Activated naive CD8-positive, alpha-beta T cell treated with anti-CD3 and anti-CD28 coated beads, Interleukin-2, amount 10 ng/mL, durations not matched to agents 7 days and 5 days (primary cell): ENCODE measurements at regions not wholly inside any gene's neighbourhood (a gene's known extent, or its start where the extent isn't known, plus 50 kb on each side); places are given as distances from the start of the nearest gene placed in this dataset.

ENCODE experiments used
- ATAC-seq: fragments of 150-1000 bp; cut with Tn5 transposase; one replicate; pipeline ENCODE4 v1.10.0; 2021; ENCODE audit warnings: low read depth, moderate library complexity
- POLR2A ChIA-PET: fragments of 350-600 bp; sonication (Branson Sonifier 250); formaldehyde crosslinking; loops from one replicate; lab custom pipeline; 2021; ENCODE audit warnings: antibody characterized with exemption; lab: Charles Lee
- DNase-seq: peaks from one replicate; pipeline ENCODE4 v3.0.0; 2021
- H3K27ac Mint-ChIP-seq: one replicate; pipeline ENCODE4 v1.8.0; 2022; ENCODE audit warnings: mild to moderate bottlenecking, mixed read lengths
- H3K27me3 Mint-ChIP-seq: one replicate; pipeline ENCODE4 v1.8.0; 2022; ENCODE audit warnings: mild to moderate bottlenecking, moderate library complexity, mixed read lengths
- H3K36me3 Mint-ChIP-seq: one replicate; pipeline ENCODE4 v1.8.0; 2021; ENCODE audit warnings: mild to moderate bottlenecking, mixed read lengths
- H3K4me1 Mint-ChIP-seq: one replicate; pipeline ENCODE4 v1.8.0; 2021; ENCODE audit warnings: mixed read lengths
- H3K4me3 Mint-ChIP-seq: one replicate; pipeline ENCODE4 v1.8.0; 2022; ENCODE audit warnings: mild to moderate bottlenecking, moderate library complexity, mixed read lengths
- H3K9me3 Mint-ChIP-seq: one replicate; pipeline ENCODE4 v1.8.0; 2021; ENCODE audit warnings: mixed read lengths

DNA sequence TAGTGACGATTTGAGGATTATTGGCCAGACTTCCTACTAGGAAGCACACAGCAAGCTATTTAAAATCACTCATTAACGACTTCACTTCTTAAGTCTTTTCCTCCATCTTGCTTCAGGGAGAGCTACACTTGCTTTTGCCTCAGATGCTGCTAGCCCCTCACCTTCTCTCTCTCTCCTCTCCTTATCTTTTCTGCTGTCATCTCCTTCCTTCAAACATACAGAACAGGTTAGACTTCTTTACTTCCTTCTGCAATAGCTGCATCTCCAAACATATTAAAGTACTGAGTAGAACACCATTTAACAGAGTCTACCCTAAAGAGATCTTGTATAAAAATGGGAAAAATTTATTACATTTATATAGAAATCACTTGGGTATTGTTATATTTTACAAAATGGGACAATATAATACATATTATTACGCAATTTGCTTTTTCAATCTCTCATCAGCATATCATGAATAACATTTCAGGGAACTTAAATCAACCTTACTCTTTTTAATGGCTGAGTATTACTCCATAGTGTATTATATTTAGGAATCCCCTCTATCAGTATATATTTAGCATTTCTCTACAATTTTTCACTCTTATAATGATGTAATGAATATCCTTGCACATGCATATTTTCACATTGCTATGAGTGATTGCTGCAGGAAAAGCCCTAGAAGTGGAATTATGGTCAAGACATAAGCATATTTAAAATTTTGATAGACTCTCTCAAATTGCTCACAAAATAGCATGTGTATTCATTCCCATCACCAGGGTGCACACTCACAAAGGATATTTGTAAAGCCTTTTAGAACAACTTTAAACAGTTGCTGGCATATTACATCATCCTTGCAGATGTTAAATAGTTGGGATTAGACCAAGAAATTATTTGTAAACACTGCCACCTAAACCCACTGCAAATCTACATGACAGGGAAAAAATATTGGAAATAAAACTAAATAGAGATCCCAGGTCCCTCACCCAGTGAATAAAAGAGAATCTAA lies 164.5 kb upstream of the NFIB start:
- H3K27me3 Mint-ChIP-seq = peaks cover 7% of the 10 kb centered on the region
- POLR2A ChIA-PET = no interaction called here
- H3K9me3 Mint-ChIP-seq = no peaks in the 10 kb centered on the region
- H3K36me3 Mint-ChIP-seq = no peaks in the 10 kb centered on the region
- no peak overlapping the region for H3K27ac Mint-ChIP-seq
- H3K4me1 Mint-ChIP-seq = no peaks in the 10 kb centered on the region
- ATAC-seq (no peak), DNase-seq (no peak)
- H3K4me3 Mint-ChIP-seq = no peak overlapping the region

DNA sequence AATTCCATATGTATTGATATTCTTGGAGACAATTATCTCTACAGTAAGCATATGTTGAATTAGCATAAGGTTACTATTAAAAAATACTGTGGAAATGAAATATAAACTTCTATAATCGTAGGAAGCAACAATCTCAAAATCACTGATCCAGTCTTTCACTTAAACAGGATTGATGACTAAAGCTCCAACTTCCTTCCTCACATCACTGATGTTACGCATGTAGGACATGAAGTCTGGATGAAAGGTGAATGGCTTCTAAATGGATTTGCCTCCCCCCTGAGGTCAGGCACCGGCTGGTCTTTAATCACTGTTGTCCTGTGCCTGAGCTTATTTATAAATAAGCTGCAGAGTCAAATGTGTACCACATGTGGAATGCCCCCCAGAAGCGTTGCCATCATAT lies 157.1 kb upstream of the NFIB start:
- POLR2A ChIA-PET = no interaction called here
- H3K27me3 Mint-ChIP-seq = peaks cover 8% of the 10 kb centered on the region

DNA sequence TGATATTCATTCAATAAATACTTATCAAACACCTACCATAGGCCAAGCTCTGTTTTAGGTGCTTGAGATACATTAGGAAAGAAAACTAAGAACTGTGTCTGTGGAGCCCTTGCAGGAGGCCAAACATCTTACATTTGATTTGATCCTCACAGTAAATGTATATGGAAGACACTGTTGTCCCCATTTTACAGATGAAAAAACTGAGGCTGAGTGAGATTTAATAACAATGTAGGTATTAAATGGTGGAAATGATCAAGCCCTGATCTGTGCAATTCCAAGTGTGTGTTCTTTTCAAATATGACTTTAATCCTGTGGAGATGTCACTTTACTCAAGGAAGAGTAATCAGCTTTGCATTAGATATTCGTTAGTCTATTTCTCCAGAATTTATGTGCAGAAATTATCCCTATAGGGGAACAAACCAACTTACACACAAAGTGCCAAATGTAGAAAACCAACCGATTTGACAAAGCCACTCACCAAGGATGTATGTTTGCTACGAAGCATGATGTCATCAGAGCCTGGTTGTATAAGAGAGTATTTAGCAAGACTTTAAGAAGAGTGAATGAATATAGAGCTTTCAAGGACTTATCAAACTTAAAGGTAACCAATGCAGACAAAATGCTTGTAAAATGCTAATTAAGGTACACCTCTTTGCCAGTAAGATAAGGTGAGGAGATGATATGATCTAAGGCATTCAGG lies 153.9 kb upstream of the NFIB start:
- H3K27ac Mint-ChIP-seq = no peak overlapping the region
- no peak for DNase-seq
- no peaks in the 10 kb centered on the region for H3K36me3 Mint-ChIP-seq
- ATAC-seq = no peak
- no peaks in the 10 kb centered on the region for H3K4me1 Mint-ChIP-seq
- H3K9me3 Mint-ChIP-seq = no peaks in the 10 kb centered on the region
- H3K27me3 Mint-ChIP-seq = peaks cover 4% of the 10 kb centered on the region
- no peak overlapping the region for H3K4me3 Mint-ChIP-seq
- POLR2A ChIA-PET = no interaction called here

More for the DNA sequence above, 157.1 kb upstream of the NFIB start:
- Mint-ChIP-seq H3K36me3 (no peaks in the 10 kb centered on the region), H3K4me1 (no peaks in the 10 kb centered on the region), H3K4me3 (no peak overlapping the region), H3K27ac (no peak overlapping the region), H3K9me3 (no peaks in the 10 kb centered on the region)
- no peak for ATAC-seq
- no peak for DNase-seq

DNA sequence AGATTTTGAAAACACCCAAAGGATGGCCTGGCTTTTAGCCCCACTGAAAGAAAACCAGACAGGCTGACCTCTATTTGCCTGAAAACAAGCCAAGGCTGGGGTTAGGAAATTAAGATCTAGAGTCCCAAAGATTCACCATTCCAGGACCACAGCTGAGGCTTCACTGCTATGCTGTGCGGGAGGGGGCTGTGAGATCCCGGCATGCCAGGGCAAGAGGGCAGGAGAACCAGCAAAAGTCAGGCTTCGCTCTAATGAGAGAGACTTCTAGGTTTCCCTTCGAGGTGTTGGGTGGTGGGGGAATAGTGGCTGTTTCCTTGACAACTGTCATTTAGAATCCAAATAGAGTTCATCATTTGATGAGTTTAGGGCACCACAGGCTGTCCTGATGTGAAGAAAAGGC lies 152.9 kb upstream of the NFIB start:
- Mint-ChIP-seq H3K27me3 (peaks cover 4% of the 10 kb centered on the region), H3K36me3 (no peaks in the 10 kb centered on the region), H3K4me1 (no peaks in the 10 kb centered on the region), H3K27ac (no peak overlapping the region), H3K9me3 (no peaks in the 10 kb centered on the region), H3K4me3 (no peak overlapping the region)
- DNase-seq = no peak
- no peak for ATAC-seq
- POLR2A ChIA-PET = no interaction called here

DNA sequence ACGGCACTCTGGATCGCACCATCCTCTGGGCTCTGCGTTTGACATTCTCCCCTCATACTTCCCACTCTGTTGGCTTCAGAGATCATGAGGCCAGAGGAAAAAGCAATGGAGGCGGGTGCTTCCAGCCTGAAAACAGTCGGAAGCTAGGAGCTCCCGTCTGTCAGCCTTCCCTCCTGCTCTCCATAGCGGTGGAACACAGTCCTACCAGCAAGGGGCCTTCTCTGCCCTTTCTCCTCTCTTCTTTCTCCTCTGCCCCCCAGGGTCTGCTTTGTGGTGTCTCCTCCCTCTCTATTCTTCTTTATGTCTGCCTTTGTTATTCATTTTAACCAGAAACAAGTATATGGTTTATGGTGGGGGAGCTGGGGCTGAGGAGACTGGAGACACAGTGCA lies 152.5 kb upstream of the NFIB start:
- H3K27ac Mint-ChIP-seq = no peak overlapping the region
- H3K4me1 Mint-ChIP-seq = no peaks in the 10 kb centered on the region
- H3K4me3 Mint-ChIP-seq = no peak overlapping the region
- ATAC-seq (no peak), DNase-seq (no peak)
- no peaks in the 10 kb centered on the region for H3K36me3 Mint-ChIP-seq
- H3K27me3 Mint-ChIP-seq = peaks cover 4% of the 10 kb centered on the region
- POLR2A ChIA-PET = no interaction called here
- no peaks in the 10 kb centered on the region for H3K9me3 Mint-ChIP-seq

DNA sequence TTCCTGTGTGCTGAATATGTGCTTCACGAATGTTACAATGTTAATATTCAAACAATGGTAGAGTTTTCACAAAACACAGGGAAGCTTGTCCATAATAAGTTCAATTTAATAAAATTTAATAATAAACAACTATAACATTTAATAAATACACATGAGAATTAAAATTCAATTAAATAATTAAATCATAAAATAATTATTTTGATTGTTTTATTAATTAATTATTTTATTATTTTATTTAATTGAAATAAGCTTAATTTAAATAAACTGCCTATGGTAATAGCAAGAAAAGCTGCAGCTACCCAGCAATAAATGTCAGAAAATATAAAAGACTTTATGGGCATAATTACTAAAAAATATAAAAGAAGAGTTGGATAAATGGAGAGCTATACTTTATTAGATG lies 149.0 kb upstream of the NFIB start:
- no peak for DNase-seq
- H3K27me3 Mint-ChIP-seq = no peaks in the 10 kb centered on the region
- H3K4me3 Mint-ChIP-seq = no peak overlapping the region
- no peak overlapping the region for H3K27ac Mint-ChIP-seq
- no peaks in the 10 kb centered on the region for H3K4me1 Mint-ChIP-seq
- H3K36me3 Mint-ChIP-seq = no peaks in the 10 kb centered on the region
- no peak for ATAC-seq
- H3K9me3 Mint-ChIP-seq = no peaks in the 10 kb centered on the region
- POLR2A ChIA-PET = no interaction called here

DNA sequence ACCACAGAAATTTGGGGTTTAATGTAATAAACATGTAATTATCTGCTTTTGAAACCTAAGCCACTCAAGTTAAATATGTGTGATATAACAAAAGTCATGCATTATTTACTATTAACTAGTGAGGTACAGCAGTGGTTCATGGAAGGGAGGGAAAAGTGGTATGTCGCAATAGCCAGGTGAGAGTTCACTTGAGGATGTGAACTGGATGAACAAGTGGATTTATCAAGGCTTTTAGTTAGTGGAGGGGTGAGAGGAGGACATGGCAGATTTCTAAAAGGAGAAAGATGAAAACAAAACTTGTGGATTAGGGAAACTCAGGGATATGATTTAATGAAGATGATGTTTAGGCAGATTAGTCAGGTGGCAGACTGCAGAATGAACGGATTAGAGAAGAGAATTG lies 141.3 kb upstream of the NFIB start:
- Mint-ChIP-seq H3K9me3 (no peaks in the 10 kb centered on the region), H3K4me3 (no peak overlapping the region), H3K4me1 (no peaks in the 10 kb centered on the region), H3K27ac (no peak overlapping the region), H3K27me3 (no peaks in the 10 kb centered on the region), H3K36me3 (no peaks in the 10 kb centered on the region)
- DNase-seq (no peak), ATAC-seq (no peak)
- POLR2A ChIA-PET = no interaction called here

DNA sequence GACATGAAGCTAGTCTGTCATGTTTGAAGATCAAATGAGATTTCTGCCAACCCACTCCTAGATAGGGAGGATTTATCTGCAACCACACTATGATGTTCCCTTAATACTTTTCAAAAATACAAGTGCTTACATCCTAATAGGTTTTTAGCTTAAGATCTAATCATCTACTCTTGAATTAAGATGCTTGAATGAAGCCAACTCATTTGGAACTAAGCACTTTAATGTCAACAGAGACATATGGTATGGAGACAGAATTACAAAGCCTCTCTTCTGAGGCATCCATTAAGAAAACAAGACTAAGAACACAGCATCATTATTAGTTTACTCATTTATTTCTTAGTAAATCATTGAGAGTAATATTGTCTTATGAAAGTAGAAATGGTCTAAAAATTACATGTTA lies 139.3 kb upstream of the NFIB start:
- no peak overlapping the region for H3K4me3 Mint-ChIP-seq
- H3K27ac Mint-ChIP-seq = no peak overlapping the region
- H3K9me3 Mint-ChIP-seq = no peaks in the 10 kb centered on the region
- ATAC-seq (no peak), DNase-seq (no peak)
- no peaks in the 10 kb centered on the region for H3K36me3 Mint-ChIP-seq
- POLR2A ChIA-PET = no interaction called here
- no peaks in the 10 kb centered on the region for H3K4me1 Mint-ChIP-seq
- H3K27me3 Mint-ChIP-seq = no peaks in the 10 kb centered on the region

DNA sequence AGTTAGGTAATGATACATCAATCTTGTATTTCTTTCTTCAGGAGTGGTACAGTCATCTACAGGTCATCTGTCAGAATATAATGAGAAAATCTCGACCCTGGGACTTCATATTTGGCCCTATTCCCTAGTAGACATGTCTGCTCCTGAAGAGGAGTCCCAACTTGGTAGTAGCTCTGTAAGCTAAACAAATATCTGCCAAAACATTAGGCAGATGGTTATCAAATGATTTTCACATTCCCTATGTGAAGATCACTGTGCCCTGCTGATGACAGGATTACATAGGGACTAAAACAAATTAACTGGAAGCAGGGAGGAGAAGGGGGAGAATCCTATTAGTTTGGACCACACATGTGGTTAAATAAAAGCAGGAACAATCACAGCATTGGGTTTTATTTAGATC lies 138.6 kb upstream of the NFIB start:
- no peaks in the 10 kb centered on the region for H3K9me3 Mint-ChIP-seq

DNA sequence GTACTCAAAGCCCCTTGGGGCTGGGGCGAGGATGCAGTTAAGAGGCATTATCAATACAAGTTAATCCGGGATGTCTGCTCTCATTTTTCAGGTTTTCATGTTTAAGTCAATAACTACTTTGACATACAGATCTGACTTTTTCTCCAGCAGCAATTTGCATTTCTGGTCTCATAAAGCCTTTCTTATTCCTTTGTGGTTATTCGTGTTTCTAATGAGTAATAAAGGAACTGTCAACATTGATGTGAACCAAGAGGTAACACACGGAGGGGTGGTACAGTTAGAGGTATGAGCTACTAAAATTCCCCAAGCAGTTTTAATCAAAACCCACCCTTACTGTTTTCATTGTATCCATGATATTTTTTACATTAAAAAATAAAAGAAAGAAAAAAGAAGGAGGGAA lies 138.0 kb upstream of the NFIB start:
- ATAC-seq (no peak), DNase-seq (no peak)
- POLR2A ChIA-PET = no interaction called here
- H3K36me3 Mint-ChIP-seq = no peaks in the 10 kb centered on the region
- no peaks in the 10 kb centered on the region for H3K4me1 Mint-ChIP-seq
- H3K9me3 Mint-ChIP-seq = no peaks in the 10 kb centered on the region
- no peak overlapping the region for H3K27ac Mint-ChIP-seq
- no peaks in the 10 kb centered on the region for H3K27me3 Mint-ChIP-seq
- H3K4me3 Mint-ChIP-seq = no peak overlapping the region

More for the DNA sequence above, 138.6 kb upstream of the NFIB start:
- ATAC-seq (no peak), DNase-seq (no peak)
- POLR2A ChIA-PET = no interaction called here
- Mint-ChIP-seq H3K27ac (no peak overlapping the region), H3K4me3 (no peak overlapping the region), H3K36me3 (no peaks in the 10 kb centered on the region), H3K27me3 (no peaks in the 10 kb centered on the region), H3K4me1 (no peaks in the 10 kb centered on the region)

DNA sequence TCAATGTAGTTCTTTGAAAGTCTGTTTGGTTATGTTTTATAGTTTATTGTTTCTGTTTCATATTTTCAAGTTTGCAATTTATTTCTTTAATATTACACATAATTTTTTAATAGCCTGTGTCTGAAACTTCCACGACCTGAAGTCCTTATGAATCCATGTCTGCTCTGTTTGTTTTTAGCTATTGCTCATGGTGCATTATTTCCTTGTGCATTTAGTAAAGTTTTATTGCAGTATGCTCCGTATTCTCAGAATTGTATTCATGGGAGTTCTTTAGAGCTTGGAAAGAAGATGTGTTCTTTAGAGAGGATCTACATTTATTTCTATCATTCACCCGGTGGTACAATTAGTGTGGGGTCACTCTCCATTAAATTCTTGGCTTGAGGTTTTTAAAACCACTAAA lies 133.2 kb upstream of the NFIB start:
- Mint-ChIP-seq H3K36me3 (no peaks in the 10 kb centered on the region), H3K27ac (no peak overlapping the region), H3K9me3 (no peaks in the 10 kb centered on the region), H3K4me3 (no peak overlapping the region), H3K27me3 (no peaks in the 10 kb centered on the region), H3K4me1 (no peaks in the 10 kb centered on the region)
- POLR2A ChIA-PET = no interaction called here
- DNase-seq = no peak
- ATAC-seq = no peak

DNA sequence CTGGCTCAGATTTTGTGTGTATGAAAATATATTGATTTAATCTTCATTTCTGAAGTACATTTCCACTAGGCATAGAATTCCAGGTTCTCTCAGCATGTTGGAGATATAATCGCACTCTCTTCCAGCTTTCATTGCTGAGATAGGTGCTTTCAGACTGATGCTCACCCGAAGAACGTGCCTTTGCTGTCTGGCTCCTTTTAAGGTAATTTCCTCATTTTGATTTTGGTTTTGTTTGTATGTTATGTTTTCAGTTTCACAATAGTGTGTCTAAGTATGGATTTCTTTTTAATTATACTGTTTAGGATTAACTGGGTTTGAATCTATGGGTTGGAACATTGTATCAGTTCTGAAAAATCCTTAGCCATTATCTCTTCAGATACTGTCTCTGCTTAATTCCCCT lies 132.0 kb upstream of the NFIB start:
- no peaks in the 10 kb centered on the region for H3K36me3 Mint-ChIP-seq
- H3K4me3 Mint-ChIP-seq = no peak overlapping the region
- H3K9me3 Mint-ChIP-seq = no peaks in the 10 kb centered on the region
- H3K4me1 Mint-ChIP-seq = no peaks in the 10 kb centered on the region
- no peaks in the 10 kb centered on the region for H3K27me3 Mint-ChIP-seq
- no peak overlapping the region for H3K27ac Mint-ChIP-seq
- POLR2A ChIA-PET = no interaction called here
- no peak for DNase-seq
- no peak for ATAC-seq

DNA sequence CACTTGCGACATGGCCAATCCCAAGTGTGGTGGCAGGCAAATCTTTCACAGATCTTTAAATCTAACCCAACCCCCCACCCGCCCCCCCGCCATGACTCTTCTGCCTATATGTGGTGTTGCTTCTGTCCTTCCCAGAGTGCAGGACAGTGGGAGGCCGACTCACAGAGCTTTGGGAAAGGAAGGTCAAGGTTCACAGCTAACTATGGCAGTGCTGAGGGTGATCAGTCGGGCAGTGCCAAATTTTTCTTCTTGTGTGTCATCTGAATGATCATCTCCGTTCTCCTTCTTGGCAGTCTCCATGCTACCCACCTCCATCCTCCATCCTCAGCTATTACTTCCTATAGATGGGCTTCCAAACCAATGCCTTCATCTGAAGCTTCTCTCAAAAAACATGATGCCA lies 129.0 kb upstream of the NFIB start:
- POLR2A ChIA-PET = no interaction called here
- ATAC-seq (no peak), DNase-seq (no peak)
- no peak overlapping the region for H3K27ac Mint-ChIP-seq
- H3K9me3 Mint-ChIP-seq = no peaks in the 10 kb centered on the region
- H3K27me3 Mint-ChIP-seq = no peaks in the 10 kb centered on the region
- H3K4me1 Mint-ChIP-seq = no peaks in the 10 kb centered on the region
- H3K36me3 Mint-ChIP-seq = no peaks in the 10 kb centered on the region
- H3K4me3 Mint-ChIP-seq = no peak overlapping the region
